GM18517 (cell line): ENCODE measurements at regions not wholly inside any gene's neighbourhood (a gene's known extent, or its start where the extent isn't known, plus 50 kb on each side); places are given as distances from the start of the nearest gene placed in this dataset.
"Not testable (repeated sequence)": the region's sequence is repeated elsewhere in the genome, so short reads cannot be mapped to it uniquely, and the experiment has no call there.

Experiments
- ATAC-seq: cut with Tn5 transposase; IDR thresholded peaks from one replicate; pipeline ENCODE4 v1.9.1; 2021; ENCODE audit warnings: mild to moderate bottlenecking, moderate library complexity; ENCODE audit not compliant: unreplicated experiment

- ATAC-seq: no peak
Observed at GRCh38 chr4:180966312-180966711, 1276.9 kb upstream of the TENM3 start.

- ATAC-seq: no peak
Observed at GRCh38 chr4:180967936-180968335, 1275.3 kb upstream of the TENM3 start.

GRCh38 chr4:180973894-180974293 is 1269.3 kb upstream of the TENM3 start:
- ATAC-seq: no peak

DNA sequence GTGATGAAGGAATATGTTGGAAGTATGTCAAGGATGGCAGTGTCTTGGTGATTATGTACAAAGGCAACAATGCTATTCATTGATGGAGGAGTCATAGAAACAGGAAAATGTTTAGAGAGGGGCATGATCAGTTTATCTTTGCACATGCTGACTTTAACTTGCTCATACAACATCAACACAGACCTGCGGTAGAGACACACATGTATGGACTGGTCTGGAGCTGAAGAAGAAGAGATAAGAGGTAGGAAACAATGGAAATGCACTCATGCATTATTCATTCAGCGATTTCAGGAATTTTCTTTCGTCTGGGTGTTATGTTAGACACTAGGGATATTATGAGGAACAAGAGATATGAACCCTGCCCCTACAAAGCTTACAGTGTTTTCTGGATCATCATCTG is 1252.3 kb upstream of the TENM3 start:
- no peak for ATAC-seq

GRCh38 chr4:180993244-180993836 is 1249.9 kb upstream of the TENM3 start:
- ATAC-seq: no peak

- no peak for ATAC-seq
Observed at GRCh38 chr4:180994722-180995121, 1248.5 kb upstream of the TENM3 start.

DNA sequence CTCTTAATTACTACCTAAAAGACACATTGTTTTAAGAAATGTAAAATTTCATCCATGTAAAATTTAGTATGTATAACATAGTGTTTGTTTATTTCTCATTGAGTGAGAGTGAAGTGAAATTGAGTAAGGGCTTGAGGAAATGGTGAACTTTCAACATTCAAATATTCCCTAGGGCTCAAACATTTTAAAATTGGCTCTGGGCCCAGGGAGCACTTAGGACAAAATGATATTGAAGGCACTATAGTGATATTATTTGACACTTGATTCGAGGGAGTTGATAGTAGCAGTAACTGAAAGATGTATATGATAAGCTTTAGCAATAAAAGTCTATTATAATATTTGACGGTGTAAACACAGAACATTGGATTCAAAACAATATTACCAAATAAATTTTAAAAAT is 1244.0 kb upstream of the TENM3 start:
- ATAC-seq: no peak

DNA sequence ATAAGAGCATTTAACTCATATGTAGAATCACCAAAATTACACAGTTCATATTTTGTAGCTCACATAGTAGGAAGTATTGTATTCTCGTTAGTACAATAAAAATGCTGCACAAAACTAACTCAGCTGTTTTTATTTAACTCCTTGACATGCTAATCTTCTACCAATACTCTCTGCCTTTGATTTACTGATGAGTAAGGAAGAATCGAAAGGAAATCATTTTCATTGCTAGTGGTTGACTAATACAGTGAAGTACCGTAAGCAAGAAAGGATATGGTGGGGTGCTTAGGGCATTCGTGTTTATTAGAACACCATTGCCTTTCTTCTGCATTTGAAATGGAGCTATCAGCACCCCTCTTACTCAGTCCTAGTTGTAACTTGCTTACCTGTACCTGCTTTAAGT is 1239.1 kb upstream of the TENM3 start:
- no peak for ATAC-seq

DNA sequence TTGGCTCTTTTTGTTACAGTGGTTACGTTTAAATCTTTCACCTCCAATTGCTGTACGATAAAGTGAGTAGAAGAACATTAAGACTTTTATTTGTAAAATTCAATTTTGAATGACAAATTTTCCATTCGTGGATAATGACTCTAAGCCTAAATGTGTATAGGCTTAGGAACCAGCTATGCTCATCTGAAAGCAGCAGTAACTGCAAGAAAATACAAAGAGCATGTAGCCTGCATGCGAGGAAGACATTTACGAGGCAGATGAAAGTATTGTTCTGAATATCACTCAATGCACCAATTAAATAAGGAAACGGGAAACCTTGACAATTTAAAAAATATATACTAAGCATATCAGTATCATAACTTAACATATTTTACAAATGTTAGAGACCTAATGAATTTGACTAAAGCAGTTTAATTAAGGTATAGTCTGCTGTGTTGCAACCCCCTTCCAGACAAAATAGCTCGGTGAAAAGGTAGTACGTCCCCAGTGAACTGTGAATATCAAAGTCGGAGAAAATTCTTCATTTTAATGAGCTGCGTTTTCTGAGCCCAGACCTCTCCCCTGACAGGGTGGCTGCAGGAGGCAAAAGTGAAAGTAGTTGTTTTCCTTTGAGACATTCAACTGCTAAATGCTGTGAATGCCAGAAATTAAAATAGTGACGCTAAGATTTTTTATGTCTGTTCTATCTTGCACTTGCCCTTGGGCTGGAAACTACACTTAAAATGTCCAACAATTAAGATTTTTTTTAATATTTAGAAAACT is 1236.5 kb upstream of the TENM3 start:
- no peak for ATAC-seq

DNA sequence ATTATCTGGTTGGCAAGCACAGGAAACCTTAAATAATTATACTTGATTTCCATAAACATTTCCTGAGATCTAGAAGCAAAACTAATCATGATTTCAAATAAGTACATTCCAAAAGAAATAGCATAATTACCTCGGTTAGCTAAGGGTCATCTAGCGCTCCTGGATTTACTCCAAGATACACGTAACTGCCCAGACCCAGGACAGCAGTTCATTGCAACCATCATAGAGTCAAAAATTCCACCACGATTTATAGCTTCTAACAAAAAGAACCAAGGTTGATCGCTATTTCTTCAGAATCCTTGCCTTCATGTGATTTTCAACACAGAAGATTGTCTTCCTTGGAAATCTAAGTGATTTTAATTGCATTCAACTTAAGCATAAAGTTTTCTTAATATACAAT is 1235.5 kb upstream of the TENM3 start:
- ATAC-seq: no peak

GRCh38 chr4:181008164-181008563 is 1235.0 kb upstream of the TENM3 start:
- ATAC-seq: no peak

- ATAC-seq: no peak
Observed at GRCh38 chr4:181013162-181013561, 1230.0 kb upstream of the TENM3 start.

- ATAC-seq: no peak
Observed at GRCh38 chr4:181017038-181017437, 1226.2 kb upstream of the TENM3 start.

- no peak for ATAC-seq
Observed at GRCh38 chr4:181018472-181018871, 1224.7 kb upstream of the TENM3 start.

GRCh38 chr4:181018913-181019312 is 1224.3 kb upstream of the TENM3 start:
- ATAC-seq: no peak

GRCh38 chr4:181020456-181020855 is 1222.7 kb upstream of the TENM3 start:
- no peak for ATAC-seq

DNA sequence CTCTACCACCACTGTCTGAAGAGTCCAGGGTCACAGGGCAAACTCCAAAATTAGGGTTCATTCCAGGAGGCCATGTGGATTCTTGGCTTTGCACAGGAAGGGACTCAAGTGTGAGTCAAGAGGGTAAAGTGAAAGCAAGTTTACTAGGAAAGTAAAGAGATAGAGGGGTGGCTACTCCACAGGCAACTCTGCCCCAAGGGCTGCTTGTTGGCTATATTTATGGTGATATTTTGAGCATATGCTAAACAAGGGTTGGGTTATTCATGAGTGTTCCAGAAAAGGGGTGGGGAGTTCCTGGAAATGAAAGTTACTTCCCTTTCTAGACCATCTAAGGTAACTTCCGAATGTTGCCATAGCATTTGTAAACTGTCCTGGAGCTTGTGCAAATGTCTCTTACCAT is 1222.0 kb upstream of the TENM3 start:
- no peak for ATAC-seq

DNA sequence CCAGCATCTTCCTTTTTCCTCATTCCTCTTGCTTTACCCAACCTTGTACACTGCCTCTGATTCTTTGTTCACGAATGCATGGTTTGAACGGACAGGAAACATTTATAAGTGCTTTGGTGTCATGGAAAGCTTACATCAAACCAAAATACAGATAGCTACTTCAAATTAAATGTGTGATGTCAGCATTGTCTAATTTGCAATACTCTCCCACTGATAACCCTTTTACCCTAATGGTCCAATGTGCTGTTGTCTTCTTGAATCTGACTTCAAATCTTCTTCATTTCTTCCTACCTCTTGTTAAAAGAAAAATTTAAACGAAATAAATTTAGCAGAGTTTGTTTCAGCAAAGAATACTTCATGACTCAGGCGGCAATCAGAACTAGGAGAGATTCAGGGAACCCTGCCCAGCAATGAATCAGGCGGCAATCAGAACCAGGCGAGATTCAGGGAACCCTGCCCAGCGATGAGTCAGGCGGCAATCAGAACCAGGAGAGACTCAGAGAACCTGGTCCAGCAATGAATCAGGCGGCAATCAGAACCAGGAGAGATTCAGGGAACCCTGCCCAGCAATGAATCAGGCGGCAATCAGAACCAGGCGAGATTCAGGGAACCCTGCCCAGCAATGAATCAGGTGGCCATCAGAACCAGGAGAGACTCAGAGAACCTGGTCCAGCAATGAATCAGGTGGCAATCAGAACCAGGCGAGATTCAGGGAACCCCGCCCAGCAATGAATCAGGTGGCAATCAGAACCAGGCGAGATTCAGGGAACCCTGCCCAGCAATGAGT is 1212.9 kb upstream of the TENM3 start:
- not testable (repeated sequence) for ATAC-seq

DNA sequence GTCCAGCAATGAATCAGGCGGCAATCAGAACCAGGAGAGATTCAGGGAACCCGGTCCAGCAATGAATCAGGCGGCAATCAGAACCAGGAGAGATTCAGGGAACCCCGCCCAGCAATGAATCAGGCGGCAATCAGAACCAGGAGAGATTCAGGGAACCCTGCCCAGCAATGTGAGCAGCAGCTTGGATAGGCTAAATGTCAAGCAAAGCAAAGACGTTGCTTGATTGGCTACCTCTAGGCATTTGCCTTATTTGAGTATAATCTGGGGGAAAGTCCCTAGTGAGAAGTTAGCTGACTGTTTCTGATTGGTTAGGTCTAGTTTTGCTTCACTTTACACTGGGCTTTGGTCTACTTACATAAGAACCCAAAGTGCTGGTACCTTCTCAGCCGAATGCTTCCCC is 1212.2 kb upstream of the TENM3 start:
- no peak for ATAC-seq

DNA sequence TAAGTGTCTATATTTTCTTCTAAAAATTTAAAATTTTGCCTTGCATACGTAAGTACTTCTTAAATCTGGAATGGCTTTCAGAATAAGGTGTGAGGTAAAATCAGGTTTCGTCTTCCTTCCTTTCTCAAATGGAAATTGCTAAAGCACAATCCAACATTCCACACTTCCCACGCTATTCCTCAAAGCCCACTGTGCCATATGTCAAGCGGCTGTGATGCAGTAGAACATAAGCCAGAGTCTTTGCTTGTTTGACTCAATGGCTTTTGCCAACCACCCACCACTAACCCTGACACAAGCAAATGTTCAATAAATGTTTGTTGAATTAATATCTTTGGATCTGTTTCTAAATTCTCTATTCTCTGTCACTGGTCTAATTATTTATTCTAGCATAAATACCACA is 1199.7 kb upstream of the TENM3 start:
- ATAC-seq: no peak

- ATAC-seq: no peak
Observed at GRCh38 chr4:181046809-181047208, 1196.4 kb upstream of the TENM3 start.

- ATAC-seq: no peak
Observed at GRCh38 chr4:181051931-181052330, 1191.3 kb upstream of the TENM3 start.
